Neuronal stem cell (in vitro differentiated cells): ENCODE measurements at regions not wholly inside any gene's neighbourhood (a gene's known extent, or its start where the extent isn't known, plus 50 kb on each side); places are given as distances from the start of the nearest gene placed in this dataset.

ENCODE experiments used
- DNase-seq: peaks from one replicate; pipeline ENCODE4 v3.0.0-alpha.2; 2013; ENCODE audit warnings: low spot score
- H2AFZ ChIP-seq: one replicate; pipeline ENCODE4 v1.6.1; 2013; ENCODE audit warnings: mild to moderate bottlenecking, low read length, inconsistent platforms
- H2AK5ac ChIP-seq: 2 replicates; pipeline ENCODE4 v1.6.1; 2013; ENCODE audit warnings: low read depth, mild to moderate bottlenecking, inconsistent platforms, low read length, moderate library complexity, mixed read lengths
- H2BK120ac ChIP-seq: 2 replicates; pipeline ENCODE4 v1.6.1; 2013; ENCODE audit warnings: low read depth, mild to moderate bottlenecking, inconsistent platforms, low read length, moderate library complexity, mixed read lengths
- H2BK12ac ChIP-seq: one replicate; pipeline ENCODE4 v1.6.1; 2013; ENCODE audit warnings: low read length, inconsistent platforms
- H2BK15ac ChIP-seq: 2 replicates; pipeline ENCODE4 v1.6.1; 2013; ENCODE audit warnings: mild to moderate bottlenecking, low read length, inconsistent platforms, mixed read lengths
- H2BK5ac ChIP-seq: one replicate; pipeline ENCODE4 v1.6.1; 2013; ENCODE audit warnings: inconsistent platforms, mild to moderate bottlenecking, low read length, moderate library complexity
- H3K14ac ChIP-seq: one replicate; pipeline ENCODE4 v1.6.1; 2013; ENCODE audit warnings: low read length, inconsistent platforms
- H3K18ac ChIP-seq: 2 replicates; pipeline ENCODE4 v1.6.1; 2013; ENCODE audit warnings: low read length, inconsistent platforms
- H3K23ac ChIP-seq: 2 replicates; pipeline ENCODE4 v1.6.1; 2013; ENCODE audit warnings: low read depth, mild to moderate bottlenecking, mixed read lengths, low read length, inconsistent platforms; ENCODE audit not compliant: poor library complexity
- H3K27ac ChIP-seq: replicated peaks from 3 replicates; pipeline ENCODE4 v1.5.1; 2013; ENCODE audit warnings: low read length, inconsistent platforms
- H3K27me3 ChIP-seq, 3 experiments: 2 replicates each; pipeline ENCODE4 v1.6.1; 2013; ENCODE audit warnings: low read length in 3 of 3, mild to moderate bottlenecking in 2 of 3, inconsistent platforms in 1 of 3, low read depth in 1 of 3, mixed read lengths in 1 of 3, moderate library complexity in 1 of 3; ENCODE audit not compliant: control insufficient read depth in 3 of 3, insufficient read depth in 3 of 3
- H3K36me3 ChIP-seq, 2 donors: replicated peaks in 1 of 2; 2 replicates each; pipeline ENCODE4 v1.6.1; 2013; ENCODE audit warnings: low read length in 2 of 2; ENCODE audit not compliant: control insufficient read depth in 2 of 2, insufficient read depth in 2 of 2
- H3K4ac ChIP-seq: 2 replicates; pipeline ENCODE4 v1.6.1; 2013; ENCODE audit warnings: inconsistent platforms, mild to moderate bottlenecking, low read length, moderate library complexity
- H3K4me1 ChIP-seq, 2 donors: 1 replicate in 1 of 2; 2 replicates in 1 of 2; pipeline ENCODE4 v1.6.1; 2013; ENCODE audit warnings: low read length in 2 of 2, low read depth in 1 of 2; ENCODE audit not compliant: control insufficient read depth in 2 of 2, insufficient read depth in 1 of 2
- H3K4me2 ChIP-seq: one replicate; pipeline ENCODE4 v1.6.1; 2013; ENCODE audit warnings: mild to moderate bottlenecking, low read length, inconsistent platforms; ENCODE audit not compliant: insufficient read depth, poor library complexity, severe bottlenecking
- H3K4me3 ChIP-seq, 2 donors: 2 replicates each; pipeline ENCODE4 v1.5.1; 2013; ENCODE audit warnings: low read length in 2 of 2, mild to moderate bottlenecking in 2 of 2, inconsistent platforms in 1 of 2, moderate library complexity in 1 of 2
- H3K79me1 ChIP-seq: one replicate; pipeline ENCODE4 v1.6.1; 2013; ENCODE audit warnings: low read depth, mild to moderate bottlenecking, inconsistent platforms, low read length, moderate library complexity
- H3K9ac ChIP-seq: one replicate; pipeline ENCODE4 v1.6.1; 2013; ENCODE audit warnings: mild to moderate bottlenecking, low read depth, low read length, inconsistent platforms; ENCODE audit not compliant: poor library complexity
- H3K9me3 ChIP-seq, 2 donors: replicated peaks in 1 of 2; 2 replicates each; pipeline versions ENCODE3 to v1.6.1; 2013; ENCODE audit warnings: low read length in 2 of 2, mild to moderate bottlenecking in 2 of 2, inconsistent platforms in 1 of 2, low read depth in 1 of 2, mixed read lengths in 1 of 2, moderate library complexity in 1 of 2; ENCODE audit not compliant: control insufficient read depth in 2 of 2, insufficient read depth in 1 of 2
- H4K8ac ChIP-seq: one replicate; pipeline ENCODE4 v1.6.1; 2013; ENCODE audit warnings: low read depth, mild to moderate bottlenecking, inconsistent platforms, low read length, moderate library complexity
- H4K91ac ChIP-seq: one replicate; pipeline ENCODE4 v1.6.1; 2013; ENCODE audit warnings: low read length, low read depth, mild to moderate bottlenecking, inconsistent platforms; ENCODE audit not compliant: poor library complexity
- WGBS, 2 donors: extraction: QIAGEN DNeasy Blood & Tissue Kit; methylation state at CpG; one replicate each; pipeline ENCODE4 v1.1.7; 2013; ENCODE audit warnings: missing lambda C conversion rate in 2 of 2, mixed read lengths in 1 of 2; ENCODE audit not compliant: insufficient read length in 2 of 2, insufficient replicate concordance in 1 of 2; ENCODE audit errors: extremely low coverage in 2 of 2; 5-methylcytosine and 5-hydroxymethylcytosine counted together

DNA sequence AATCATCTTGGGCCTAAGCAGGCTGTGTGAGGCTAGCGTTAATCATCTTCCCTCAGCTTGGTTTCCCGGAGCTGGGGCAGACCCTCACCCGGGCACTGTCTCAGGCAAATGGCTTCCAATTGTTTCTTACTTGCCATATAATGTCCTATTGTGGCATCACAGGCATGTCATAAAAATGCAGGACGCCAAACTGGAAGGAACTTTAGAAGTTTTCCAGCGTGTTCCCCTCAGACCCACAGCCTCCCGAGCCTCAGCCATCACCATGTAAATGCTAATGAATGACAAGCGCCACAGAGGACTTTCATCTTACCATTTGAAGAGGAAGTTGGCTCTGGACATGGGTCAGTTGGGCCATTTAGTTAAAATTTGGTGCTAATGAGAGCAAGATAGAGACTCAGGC lies 143.0 kb upstream of the IRX1 start:
- no peaks in the 10 kb centered on the region for H3K4me1 ChIP-seq
- H3K27ac ChIP-seq = no peak overlapping the region
- no peak overlapping the region for H3K4ac ChIP-seq
- H3K9me3 ChIP-seq = peaks cover 0 to 7% of the 10 kb centered on the region in 2 donors
- H3K14ac ChIP-seq = no peak overlapping the region
- H3K4me2 ChIP-seq = no peak overlapping the region
- WGBS, 2 donors = no CpG with 5 or more reads among the region's 7 CpGs
- H3K79me1 ChIP-seq = no peaks in the 10 kb centered on the region
- peaks cover 0 to 3% (median 0%) of the 10 kb centered on the region in 3 experiments for H3K27me3 ChIP-seq
- peak overlapping the region; percentile 29 for H3K18ac ChIP-seq
- no peak for DNase-seq
- no peak overlapping the region for H4K91ac ChIP-seq
- H2AK5ac ChIP-seq = no peak overlapping the region
- no peak overlapping the region for H2BK15ac ChIP-seq
- H3K36me3 ChIP-seq = no peaks in the 10 kb centered on the region
- no peak overlapping the region for H2AFZ ChIP-seq
- no peak overlapping the region for H3K4me3 ChIP-seq
- H2BK120ac ChIP-seq = no peak overlapping the region
- no peak overlapping the region for H2BK12ac ChIP-seq
- H3K23ac ChIP-seq = no peak overlapping the region
- no peak overlapping the region for H2BK5ac ChIP-seq
- H4K8ac ChIP-seq = no peak overlapping the region
- H3K9ac ChIP-seq = no peak overlapping the region

DNA sequence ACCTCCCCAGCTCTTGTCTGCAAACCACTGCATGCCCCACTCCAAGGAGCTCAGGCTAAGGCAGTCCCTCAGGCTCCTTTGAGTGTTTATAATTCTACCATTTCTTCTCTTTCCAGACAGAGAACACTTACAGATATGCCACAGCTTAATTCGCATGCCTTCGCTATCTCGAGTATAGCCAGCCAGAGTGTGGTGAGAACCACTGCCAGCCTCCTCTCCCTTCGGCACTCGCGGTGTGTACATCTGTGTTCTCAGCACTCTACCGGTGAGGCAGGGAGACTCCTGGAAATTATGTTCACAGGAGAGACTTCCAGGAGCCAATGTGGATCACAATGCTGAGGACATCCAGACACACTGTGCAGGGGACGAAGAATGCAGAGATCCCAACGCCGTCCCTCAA lies 143.7 kb upstream of the IRX1 start:
- no peak overlapping the region for H3K27ac ChIP-seq
- H3K14ac ChIP-seq = no peak overlapping the region
- no peak overlapping the region for H3K23ac ChIP-seq
- H3K4ac ChIP-seq = no peak overlapping the region
- no peak overlapping the region for H3K9ac ChIP-seq
- H3K9me3 ChIP-seq = peaks cover 0 to 7% of the 10 kb centered on the region in 2 donors
- no peaks in the 10 kb centered on the region for H3K36me3 ChIP-seq
- H3K4me3 ChIP-seq = no peak overlapping the region
- no peak overlapping the region for H2BK12ac ChIP-seq
- H4K8ac ChIP-seq = no peak overlapping the region
- DNase-seq = no peak
- no peaks in the 10 kb centered on the region for H3K79me1 ChIP-seq
- no peaks in the 10 kb centered on the region for H3K4me1 ChIP-seq
- no peak overlapping the region for H3K18ac ChIP-seq
- H3K4me2 ChIP-seq = no peak overlapping the region
- H2AFZ ChIP-seq = no peak overlapping the region
- no peak overlapping the region for H2AK5ac ChIP-seq
- no peak overlapping the region for H4K91ac ChIP-seq
- no peak overlapping the region for H2BK120ac ChIP-seq
- H3K27me3 ChIP-seq = peaks cover 0 to 3% (median 0%) of the 10 kb centered on the region in 3 experiments
- WGBS, 2 donors = no CpG with 5 or more reads among the region's 10 CpGs
- no peak overlapping the region for H2BK15ac ChIP-seq
- no peak overlapping the region for H2BK5ac ChIP-seq

DNA sequence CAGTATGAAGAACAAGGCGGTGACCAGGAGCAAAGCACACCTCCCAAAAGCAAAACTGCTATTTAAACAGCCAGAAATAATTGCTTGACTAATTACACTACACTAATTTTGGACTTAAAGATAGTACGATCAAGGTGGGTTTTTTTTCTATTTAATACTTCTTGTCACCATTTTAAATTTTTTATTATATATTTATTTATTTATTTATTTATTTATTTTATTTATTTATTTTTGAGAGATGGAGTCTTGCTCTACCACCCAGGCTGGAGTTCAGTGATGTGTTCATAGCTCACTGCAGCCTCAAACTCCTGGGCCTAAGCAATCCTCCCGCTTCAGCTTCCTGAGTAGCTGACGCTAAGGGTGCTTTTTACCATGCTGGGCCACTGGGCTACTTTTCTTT lies 146.2 kb upstream of the IRX1 start:
- Histone ChIP-seq H2BK12ac (no peak overlapping the region), H3K36me3 (no peaks in the 10 kb centered on the region), H3K14ac (no peak overlapping the region), H3K79me1 (no peaks in the 10 kb centered on the region), H2BK5ac (no peak overlapping the region), H2BK15ac (no peak overlapping the region), H3K9ac (no peak overlapping the region), H3K4me3 (no peak overlapping the region), H3K4me1 (no peaks in the 10 kb centered on the region), H2AK5ac (no peak overlapping the region), H3K18ac (no peak overlapping the region), H3K9me3 (peaks cover 4 to 7% of the 10 kb centered on the region in 2 donors), H4K8ac (no peak overlapping the region), H2BK120ac (no peak overlapping the region), H3K27me3 (no peaks in the 10 kb centered on the region), H3K4me2 (no peak overlapping the region), H4K91ac (no peak overlapping the region), H3K4ac (no peak overlapping the region), H3K23ac (no peak overlapping the region), H3K27ac (no peak overlapping the region), H2AFZ (no peak overlapping the region)
- DNase-seq = no peak
- no CpG with 5 or more reads among the region's 4 CpGs for WGBS, 2 donors

DNA sequence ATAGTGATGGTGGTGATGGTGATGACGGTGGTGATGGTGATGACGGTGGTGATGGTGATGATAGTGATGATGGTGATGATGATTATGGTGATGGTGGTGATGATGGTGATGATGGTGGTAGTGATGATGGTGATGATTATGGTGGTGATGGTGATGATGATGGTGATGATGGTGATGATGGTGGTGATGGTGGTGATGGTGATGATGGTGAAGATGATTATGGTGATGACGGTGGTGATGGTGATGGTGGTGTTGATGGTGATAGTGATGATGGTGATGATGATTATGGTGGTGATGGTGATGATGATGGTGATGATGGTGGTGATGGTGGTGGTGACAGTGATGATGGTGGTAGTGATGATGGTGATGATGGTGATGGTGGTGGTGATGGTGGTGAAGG lies 149.2 kb upstream of the IRX1 start:
- Histone ChIP-seq H3K9ac (peak overlapping the region; percentile 64), H3K4me3 (peak overlapping the region in 1 of 2 donors; percentile 69), H3K27ac (no peak overlapping the region), H3K27me3 (no peaks in the 10 kb centered on the region), H3K4ac (no peak overlapping the region), H3K4me2 (no peak overlapping the region), H2BK5ac (no peak overlapping the region), H4K8ac (no peak overlapping the region), H2BK12ac (no peak overlapping the region), H4K91ac (no peak overlapping the region), H2AFZ (no peak overlapping the region), H2BK15ac (no peak overlapping the region), H3K14ac (no peak overlapping the region), H3K18ac (no peak overlapping the region), H3K23ac (peak overlapping the region; percentile 17), H3K9me3 (peaks cover 0 to 4% of the 10 kb centered on the region in 2 donors), H3K4me1 (no peaks in the 10 kb centered on the region), H3K79me1 (no peaks in the 10 kb centered on the region), H3K36me3 (no peaks in the 10 kb centered on the region), H2BK120ac (no peak overlapping the region), H2AK5ac (no peak overlapping the region)
- DNase-seq = no peak
- WGBS, 2 donors = 100% methylated on average over 1 of the region's 3 CpGs; no CpG with 5 or more reads in 1 of the 2 donors
